SK-N-SH (cell line): ENCODE measurements at regions not wholly inside any gene's neighbourhood (a gene's known extent, or its start where the extent isn't known, plus 50 kb on each side); places are given as distances from the start of the nearest gene placed in this dataset.
A peak's percentile ranks its signal among the peaks of the same experiment; 100 is the strongest.
"Not testable (repeated sequence)": the region's sequence is repeated elsewhere in the genome, so short reads cannot be mapped to it uniquely, and the experiment has no call there.

Source experiments
- CTCF ChIA-PET: fragments of 300-600, 350-600 bp; formaldehyde crosslinking; extraction: SDS; loops from one replicate; lab custom pipeline; 2021; lab: Yijun Ruan, JAX
- POLR2A ChIA-PET: fragments of 350-600 bp; sonication (Branson Sonifier 250); formaldehyde crosslinking; extraction: SDS; loops from one replicate; lab custom pipeline; 2020; ENCODE audit warnings: antibody characterized with exemption, inconsistent platforms; lab: Yijun Ruan, JAX
- DNase-seq: peaks from one replicate; pipeline ENCODE4 v3.0.0; 2012
- H2AFZ ChIP-seq: fragments of 200-600 bp; sonication (generic); 2 replicates; pipeline ENCODE4 v1.8.1; 2016; ENCODE audit warnings: antibody characterized with exemption, mild to moderate bottlenecking, low read depth
- H3F3A ChIP-seq: fragments of 200-600 bp; sonication (generic); replicated peaks from 2 replicates; pipeline ENCODE3; 2016; ENCODE audit warnings: antibody characterized with exemption, mild to moderate bottlenecking; ENCODE audit not compliant: insufficient read depth
- H3K27ac ChIP-seq, 2 experiments: fragments of 200-500 bp in 1 of 2; fragments of 200-600 bp in 1 of 2; sonication (Bioruptor generic) in 1 of 2; sonication (generic), shearing (Covaris generic) in 1 of 2; 2 replicates each; pipeline versions ENCODE4 v1.5.1 to v1.6.1; 2014 to 2016; ENCODE audit warnings: low read depth in 2 of 2, inconsistent platforms in 1 of 2, low read length in 1 of 2, mild to moderate bottlenecking in 1 of 2, mixed read lengths in 1 of 2
- H3K27me3 ChIP-seq: fragments of 200-600 bp; sonication (generic), shearing (Covaris generic); 2 replicates; pipeline ENCODE4 v1.6.1; 2016; ENCODE audit warnings: mixed run types; ENCODE audit not compliant: insufficient read depth
- H3K36me3 ChIP-seq, 2 experiments: fragments of 200-500 bp in 1 of 2; fragments of 200-600 bp in 1 of 2; sonication (Bioruptor generic) in 1 of 2; sonication (generic) in 1 of 2; replicated peaks in 1 of 2; 2 replicates each; pipeline versions ENCODE3 to v1.5.1; 2014 to 2016; ENCODE audit warnings: low read length in 1 of 2, mild to moderate bottlenecking in 1 of 2; ENCODE audit not compliant: insufficient read depth in 2 of 2, control insufficient read depth in 1 of 2
- H3K4me1 ChIP-seq, 2 experiments: fragments of 200-500 bp in 1 of 2; fragments of 200-600 bp in 1 of 2; sonication (Bioruptor generic) in 1 of 2; sonication (generic), shearing (Covaris generic) in 1 of 2; 2 replicates each; pipeline versions ENCODE4 v1.5.1 to v1.6.1; 2014 to 2016; ENCODE audit warnings: low read depth in 1 of 2, low read length in 1 of 2, mixed run types in 1 of 2; ENCODE audit not compliant: insufficient read depth in 2 of 2, control insufficient read depth in 1 of 2
- H3K4me2 ChIP-seq: fragments of 200-600 bp; sonication (generic), shearing (Covaris generic); 2 replicates; pipeline ENCODE4 v1.6.1; 2017; ENCODE audit warnings: mixed run types
- H3K4me3 ChIP-seq, 2 experiments: fragments of 200-500 bp in 1 of 2; fragments of 200-600 bp in 1 of 2; sonication (Bioruptor generic) in 1 of 2; sonication (generic), shearing (Covaris generic) in 1 of 2; 2 replicates each; pipeline versions ENCODE4 v1.5.1 to v1.8.1; 2014 to 2016; ENCODE audit warnings: low read depth in 2 of 2, inconsistent platforms in 1 of 2, low read length in 1 of 2, mild to moderate bottlenecking in 1 of 2, mixed read lengths in 1 of 2, moderate library complexity in 1 of 2
- H3K79me2 ChIP-seq: fragments of 200-600 bp; sonication (generic); 2 replicates; pipeline ENCODE4 v1.8.1; 2017; ENCODE audit warnings: mild to moderate bottlenecking; ENCODE audit not compliant: insufficient read depth
- H3K9ac ChIP-seq: fragments of 200-600 bp; sonication (generic); 2 replicates; pipeline ENCODE4 v1.6.1; 2017; ENCODE audit warnings: mixed run types
- H3K9me2 ChIP-seq: fragments of 200-600 bp; sonication (generic); 2 replicates; pipeline ENCODE4 v1.6.1; 2017; ENCODE audit warnings: mixed run types
- H3K9me3 ChIP-seq: fragments of 200-600 bp; sonication (generic); 2 replicates; pipeline ENCODE4 v1.6.1; 2017; ENCODE audit warnings: mixed run types, mild to moderate bottlenecking, moderate library complexity
- H4K20me1 ChIP-seq: fragments of 200-600 bp; sonication (generic); 2 replicates; pipeline ENCODE4 v1.6.1; 2017; ENCODE audit warnings: mild to moderate bottlenecking, mixed run types; ENCODE audit not compliant: insufficient read depth
- EP300 ChIP-seq, 2 experiments: IDR thresholded peaks; 2 replicates each; pipeline versions ENCODE4 v1.4.0 to v1.6.1; 2012; ENCODE audit warnings: borderline replicate concordance in 1 of 2, low read depth in 1 of 2, low read length in 1 of 2
- FOXJ3 ChIP-seq: sonication (generic); formaldehyde crosslinking; IDR thresholded peaks from 2 replicates; pipeline ENCODE4 v1.5.1; 2020; ENCODE audit warnings: mild to moderate bottlenecking, missing genetic modification reagents
- MEF2A ChIP-seq: IDR thresholded peaks from 2 replicates; pipeline ENCODE4 v1.4.0; 2012; ENCODE audit warnings: low read depth, borderline replicate concordance
- MXI1 ChIP-seq: IDR thresholded peaks from 2 replicates; pipeline ENCODE4 v1.6.1; 2012; ENCODE audit warnings: mild to moderate bottlenecking, low read depth, low read length, improper control_type of control experiment
- RCOR1 ChIP-seq: fragments of 150-350 bp; IDR thresholded peaks from 2 replicates; pipeline ENCODE4 v1.6.1; 2017; ENCODE audit warnings: antibody characterized with exemption, low read length
- RXRA ChIP-seq: IDR thresholded peaks from 2 replicates; pipeline ENCODE4 v1.4.0; 2012; ENCODE audit warnings: low read depth, mild to moderate bottlenecking, borderline replicate concordance
- SIN3A ChIP-seq: IDR thresholded peaks from 2 replicates; pipeline ENCODE4 v1.6.1; 2012; ENCODE audit warnings: low read depth, mild to moderate bottlenecking, low read length, moderate library complexity, borderline replicate concordance
- WGBS: methylation state at CpG from one replicate; pipeline ENCODE4 v1.1.6; 2017; ENCODE audit warnings: low lambda C conversion rate; 5-methylcytosine and 5-hydroxymethylcytosine counted together
- TF ChIP-seq, protein P1 (sequence below): IDR thresholded peaks from 2 replicates; pipeline ENCODE4 v1.4.0; 2012; ENCODE audit warnings: low read depth, borderline replicate concordance
- TF ChIP-seq, protein P2 (sequence below): IDR thresholded peaks from 2 replicates; pipeline ENCODE4; 2012

DNA sequence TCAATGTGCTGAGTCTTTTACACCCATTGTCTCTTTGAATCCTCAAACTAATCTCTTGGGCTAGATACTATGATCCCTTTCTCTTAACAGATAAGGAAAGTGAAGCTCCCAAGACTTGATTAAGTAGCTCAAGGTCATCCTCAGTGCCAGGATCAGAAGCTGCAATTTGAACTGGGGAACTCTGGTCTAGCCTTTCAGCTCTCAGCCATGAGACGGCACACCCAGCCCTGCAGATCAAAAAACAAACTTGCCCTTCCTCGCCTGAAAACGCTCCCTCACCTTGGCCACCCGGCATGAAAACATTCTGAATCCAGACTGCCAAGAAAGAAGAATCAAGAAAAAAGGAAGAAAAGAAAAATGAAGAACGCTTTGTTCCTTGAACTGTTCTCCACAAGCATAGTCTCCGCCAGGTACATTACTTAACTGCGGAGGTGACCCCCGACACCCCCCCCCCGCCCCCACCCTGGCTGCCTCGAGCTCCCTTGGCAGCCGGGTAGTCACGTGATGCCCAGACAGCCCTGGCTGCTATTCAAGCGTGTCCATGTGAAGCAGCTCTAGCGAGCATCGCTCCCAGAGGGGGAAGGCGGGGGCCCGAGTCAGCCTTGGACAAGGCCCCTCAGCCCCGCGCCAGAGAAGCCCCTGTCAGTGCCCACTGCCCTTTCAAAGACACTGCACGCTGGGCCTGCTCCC is 451.2 kb downstream of the MIAT start:
- H3K4me1 ChIP-seq = peaks cover 16 to 37% of the 10 kb centered on the region in 2 experiments
- peak overlapping the region in 1 of 2 experiments; percentile 92; a peak in 2 of 4 replicates for H3K27ac ChIP-seq
- POLR2A ChIA-PET = interaction anchor here (1.1 kb wide), 1 partner anchor 11 kb away, joined by 4 read pairs; no protein-coding TSS in a partner anchor

DNA sequence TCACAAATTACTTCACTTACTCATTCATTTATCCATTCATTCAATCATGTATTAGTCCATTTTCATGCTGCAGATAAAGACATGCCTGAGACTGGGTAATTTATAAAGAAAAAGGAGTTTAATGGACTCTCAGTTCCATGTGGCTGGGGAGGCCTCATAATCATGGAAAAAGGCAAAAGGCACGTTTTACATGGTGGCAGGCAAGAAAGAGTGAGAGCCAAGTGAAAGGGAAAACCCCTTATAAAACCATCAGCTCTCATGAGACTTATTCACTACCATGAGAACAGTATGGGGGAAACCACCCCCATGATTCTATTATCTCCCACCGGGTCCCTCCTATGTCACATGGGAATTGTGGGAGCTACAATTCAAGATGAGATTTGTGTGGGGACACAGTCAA is 452.0 kb downstream of the MIAT start:
- H3K27me3 ChIP-seq, DNase-seq, H3K79me2 ChIP-seq, H3K9me3 ChIP-seq, H3K9me2 ChIP-seq, H3K36me3 ChIP-seq, H3K9ac ChIP-seq, H2AFZ ChIP-seq, H3K4me3 ChIP-seq, POLR2A ChIA-PET, H3K4me2 ChIP-seq, H4K20me1 ChIP-seq: not testable (repeated sequence)
- Histone ChIP-seq H3K4me1 (peaks cover 16 to 37% of the 10 kb centered on the region in 2 experiments), H3K27ac (peak overlapping the region in 1 of 2 experiments; percentile 92; a peak in 1 of 4 replicates), H3F3A (peaks cover 30% of the 10 kb centered on the region)
- 67% methylated on average over 2 of the region's 2 CpGs for WGBS
- CTCF ChIA-PET = interaction anchor here (0.7 kb wide), 1 partner anchor 166 kb away, joined by 4 read pairs; no protein-coding TSS in a partner anchor

More for the DNA sequence above, 451.2 kb downstream of the MIAT start:
- no peaks in the 10 kb centered on the region for H3K36me3 ChIP-seq
- H3K79me2 ChIP-seq = no peaks in the 10 kb centered on the region
- CTCF ChIA-PET = interaction anchor here (0.7 to 1.3 kb wide), 2 partner anchors 76 to 954 kb away, joined by 3 read pairs; no protein-coding TSS in a partner anchor
- TF ChIP-seq SIN3A (no peak), FOXJ3 (CRISPR knock-in tag) (0 out of 2 replicates have a peak, but pooled peaks have one; percentile 17), EP300 (IDR thresholded peaks at IDR 0.05; ENCODE audit: borderline replicate concordance in 1 of 2, low read depth in 1 of 2, low read length in 1 of 2) (0 out of 4 replicates have a peak, but pooled peaks of 1 of the 2 experiments have one; percentile 4), MXI1 (no peak), RXRA (no peak), RCOR1 (no peak), MEF2A (no peak)
- TF ChIP-seq, protein P1, sequence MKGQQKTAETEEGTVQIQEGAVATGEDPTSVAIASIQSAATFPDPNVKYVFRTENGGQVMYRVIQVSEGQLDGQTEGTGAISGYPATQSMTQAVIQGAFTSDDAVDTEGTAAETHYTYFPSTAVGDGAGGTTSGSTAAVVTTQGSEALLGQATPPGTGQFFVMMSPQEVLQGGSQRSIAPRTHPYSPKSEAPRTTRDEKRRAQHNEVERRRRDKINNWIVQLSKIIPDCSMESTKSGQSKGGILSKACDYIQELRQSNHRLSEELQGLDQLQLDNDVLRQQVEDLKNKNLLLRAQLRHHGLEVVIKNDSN = peak; percentile 70; the same call in 1 of the 2 replicates
- TF ChIP-seq, protein P2, sequence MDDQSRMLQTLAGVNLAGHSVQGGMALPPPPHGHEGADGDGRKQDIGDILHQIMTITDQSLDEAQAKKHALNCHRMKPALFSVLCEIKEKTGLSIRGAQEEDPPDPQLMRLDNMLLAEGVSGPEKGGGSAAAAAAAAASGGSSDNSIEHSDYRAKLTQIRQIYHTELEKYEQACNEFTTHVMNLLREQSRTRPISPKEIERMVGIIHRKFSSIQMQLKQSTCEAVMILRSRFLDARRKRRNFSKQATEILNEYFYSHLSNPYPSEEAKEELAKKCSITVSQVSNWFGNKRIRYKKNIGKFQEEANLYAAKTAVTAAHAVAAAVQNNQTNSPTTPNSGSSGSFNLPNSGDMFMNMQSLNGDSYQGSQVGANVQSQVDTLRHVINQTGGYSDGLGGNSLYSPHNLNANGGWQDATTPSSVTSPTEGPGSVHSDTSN = no peak
- no peak overlapping the region for H2AFZ ChIP-seq
- no peaks in the 10 kb centered on the region for H3K27me3 ChIP-seq
- no peaks in the 10 kb centered on the region for H4K20me1 ChIP-seq
- 31% methylated on average over 14 of the region's 20 CpGs for WGBS
- peak; percentile 69 for DNase-seq
- H3K4me2 ChIP-seq = no peak overlapping the region
- H3K4me3 ChIP-seq = no peak overlapping the region
- no peaks in the 10 kb centered on the region for H3K9me3 ChIP-seq
- no peak overlapping the region for H3K9ac ChIP-seq
- no peaks in the 10 kb centered on the region for H3K9me2 ChIP-seq
- peaks cover 27% of the 10 kb centered on the region for H3F3A ChIP-seq
